H1 (cell line): ENCODE measurements at regions not wholly inside any gene's neighbourhood (a gene's known extent, or its start where the extent isn't known, plus 50 kb on each side); places are given as distances from the start of the nearest gene placed in this dataset.

Experiments used
- CTCF ChIA-PET: fragments of 300-600 bp; sonication (Branson Sonifier 250); formaldehyde crosslinking; loops from one replicate; lab custom pipeline; 2021; ENCODE audit not compliant: partially characterized antibody; lab: Charles Lee
- POLR2A ChIA-PET: fragments of 300-600 bp; sonication (Branson Sonifier 250); formaldehyde crosslinking; loops from one replicate; lab custom pipeline; 2021; ENCODE audit warnings: inconsistent platforms; ENCODE audit not compliant: partially characterized antibody; lab: Charles Lee
- DNase-seq, 2 experiments: peaks; one replicate each; pipeline versions ENCODE4 v3.0.0 to v3.0.0-alpha.2; 2010 to 2022; ENCODE audit warnings: low spot score in 2 of 2, low read depth in 1 of 2, mixed read lengths in 1 of 2
- FAIRE-seq: peaks from 2 replicates; lab custom pipeline; 2011; peaks lifted over from hg19 to GRCh38; lab: Jason Lieb, UNC
- H2AFZ ChIP-seq: 2 replicates; pipeline ENCODE4 v1.8.1; 2012; ENCODE audit warnings: low read length, inconsistent platforms
- H2AK5ac ChIP-seq: 2 replicates; pipeline ENCODE4 v1.6.1; 2013; ENCODE audit warnings: low read depth, low read length
- H2BK120ac ChIP-seq: replicated peaks from 2 replicates; pipeline ENCODE3; 2013; ENCODE audit warnings: low read depth, low read length, inconsistent platforms
- H2BK12ac ChIP-seq: 2 replicates; pipeline ENCODE4 v1.6.1; 2013; ENCODE audit warnings: low read depth, low read length
- H2BK15ac ChIP-seq: 2 replicates; pipeline ENCODE4 v1.6.1; 2013; ENCODE audit warnings: low read length
- H2BK20ac ChIP-seq: 2 replicates; pipeline ENCODE4 v1.6.1; 2013; ENCODE audit warnings: low read length
- H2BK5ac ChIP-seq: 2 replicates; pipeline ENCODE4 v1.6.1; 2013; ENCODE audit warnings: low read depth, low read length
- H3K14ac ChIP-seq: 2 replicates; pipeline ENCODE4 v1.6.1; 2013; ENCODE audit warnings: inconsistent platforms; ENCODE audit not compliant: insufficient read length
- H3K18ac ChIP-seq: 2 replicates; pipeline ENCODE4 v1.6.1; 2013; ENCODE audit warnings: low read length; ENCODE audit errors: extremely low read depth
- H3K23ac ChIP-seq: 2 replicates; pipeline ENCODE4 v1.6.1; 2013; ENCODE audit warnings: inconsistent platforms; ENCODE audit not compliant: insufficient read length
- H3K23me2 ChIP-seq: 2 replicates; pipeline ENCODE4 v1.6.1; 2013; ENCODE audit warnings: low read depth, low read length
- H3K27ac ChIP-seq: 2 replicates; pipeline ENCODE4 v1.6.1; 2011; ENCODE audit warnings: low read depth, low read length, inconsistent platforms
- H3K27me3 ChIP-seq, 4 experiments: replicated peaks in 1 of 4; 1 replicate in 1 of 4; 2 replicates in 3 of 4; pipeline versions ENCODE4 v1.6.1 to v1.8.1; 2011 to 2013; ENCODE audit warnings: low read length in 3 of 4, mild to moderate bottlenecking in 3 of 4, inconsistent platforms in 2 of 4, mixed read lengths in 2 of 4, moderate library complexity in 1 of 4; ENCODE audit not compliant: control insufficient read depth in 3 of 4, insufficient read depth in 3 of 4; ENCODE audit errors: extremely low read depth in 1 of 4
- H3K36me3 ChIP-seq, 4 experiments: 2 replicates each; pipeline versions ENCODE4 v1.6.1 to v1.8.1; 2011 to 2013; ENCODE audit warnings: mild to moderate bottlenecking in 4 of 4, low read length in 3 of 4, moderate library complexity in 2 of 4, control low read depth in 1 of 4, inconsistent platforms in 1 of 4; ENCODE audit not compliant: insufficient read depth in 4 of 4, control insufficient read depth in 2 of 4
- H3K4ac ChIP-seq: replicated peaks from 2 replicates; pipeline ENCODE3; 2013; ENCODE audit warnings: low read length, low read depth, mixed read lengths, inconsistent platforms; ENCODE audit not compliant: insufficient read length
- H3K4me1 ChIP-seq, 4 experiments: replicated peaks in 1 of 4; 1 replicate in 1 of 4; 2 replicates in 3 of 4; pipeline versions ENCODE4 v1.6.1 to v1.8.1; 2011 to 2013; ENCODE audit warnings: low read length in 3 of 4, inconsistent platforms in 2 of 4, mixed read lengths in 1 of 4; ENCODE audit not compliant: insufficient read depth in 4 of 4, control insufficient read depth in 3 of 4
- H3K4me2 ChIP-seq, 2 experiments: 2 replicates each; pipeline versions ENCODE4 v1.6.1 to v1.8.1; 2011 to 2013; ENCODE audit warnings: low read depth in 2 of 2, low read length in 2 of 2, control low read depth in 1 of 2, inconsistent platforms in 1 of 2, mild to moderate bottlenecking in 1 of 2; ENCODE audit not compliant: insufficient read depth in 1 of 2
- H3K4me3 ChIP-seq, 4 experiments: fragments of 200-600, 300-600 bp in 1 of 4; sonication (generic), shearing (Covaris generic), sonication (Bioruptor Twin) in 1 of 4; 2 replicates each; pipeline versions ENCODE4 v1.5.1 to v1.8.1; 2011 to 2016; ENCODE audit warnings: low read length in 4 of 4, low read depth in 3 of 4, control low read depth in 2 of 4, inconsistent platforms in 2 of 4, mild to moderate bottlenecking in 2 of 4, mixed read lengths in 1 of 4, moderate library complexity in 1 of 4; ENCODE audit not compliant: insufficient read depth in 2 of 4; ENCODE audit errors: extremely low read depth in 1 of 4
- H3K56ac ChIP-seq: replicated peaks from 2 replicates; pipeline ENCODE3; 2013; ENCODE audit warnings: low read depth, mild to moderate bottlenecking, mixed read lengths, low read length, inconsistent platforms; ENCODE audit not compliant: insufficient read length
- H3K79me1 ChIP-seq: 2 replicates; pipeline ENCODE4 v1.6.1; 2013; ENCODE audit warnings: low read depth, low read length, control low read depth
- H3K79me2 ChIP-seq, 2 experiments: 2 replicates each; pipeline versions ENCODE4 v1.6.1 to v1.8.1; 2012 to 2013; ENCODE audit warnings: low read length in 2 of 2, mild to moderate bottlenecking in 2 of 2, inconsistent platforms in 1 of 2; ENCODE audit not compliant: insufficient read depth in 2 of 2, control insufficient read depth in 1 of 2
- H3K9ac ChIP-seq, 4 experiments: replicated peaks in 1 of 4; 1 replicate in 1 of 4; 2 replicates in 3 of 4; pipeline versions ENCODE4 v1.6.1 to v1.8.1; 2011 to 2013; ENCODE audit warnings: low read depth in 3 of 4, low read length in 3 of 4, control low read depth in 2 of 4, mild to moderate bottlenecking in 2 of 4, moderate library complexity in 2 of 4, inconsistent platforms in 1 of 4; ENCODE audit errors: extremely low read depth in 1 of 4
- H3K9me3 ChIP-seq, 2 experiments: 2 replicates each; pipeline versions ENCODE4 v1.6.1 to v1.8.1; 2012 to 2013; ENCODE audit warnings: mild to moderate bottlenecking in 2 of 2, moderate library complexity in 2 of 2, control low read depth in 1 of 2, inconsistent platforms in 1 of 2, low read depth in 1 of 2, low read length in 1 of 2, mixed read lengths in 1 of 2; ENCODE audit not compliant: insufficient read depth in 2 of 2
- H4K20me1 ChIP-seq, 2 experiments: replicated peaks in 1 of 2; 2 replicates each; pipeline versions ENCODE3 to v1.8.1; 2011 to 2013; ENCODE audit warnings: inconsistent platforms in 2 of 2, low read length in 2 of 2, mild to moderate bottlenecking in 1 of 2; ENCODE audit not compliant: insufficient read depth in 2 of 2, control insufficient read depth in 1 of 2
- H4K5ac ChIP-seq: 2 replicates; pipeline ENCODE4 v1.6.1; 2013; ENCODE audit warnings: low read length, low read depth, mixed read lengths, inconsistent platforms; ENCODE audit not compliant: insufficient read length
- H4K8ac ChIP-seq: 2 replicates; pipeline ENCODE4 v1.8.0; 2013; ENCODE audit warnings: mild to moderate bottlenecking, moderate library complexity, low read length, inconsistent platforms; ENCODE audit not compliant: insufficient read depth; ENCODE audit errors: extremely low read depth
- H4K91ac ChIP-seq: replicated peaks from 2 replicates; pipeline ENCODE3; 2013; ENCODE audit warnings: low read length, mixed read lengths, inconsistent platforms; ENCODE audit not compliant: insufficient read length
- ATF3 ChIP-seq: IDR thresholded peaks from 2 replicates; pipeline ENCODE4 v1.6.1; 2011; ENCODE audit warnings: low read depth, mild to moderate bottlenecking, low read length; ENCODE audit not compliant: insufficient read depth
- BCL11A ChIP-seq, 2 experiments: IDR thresholded peaks; one replicate each; pipeline ENCODE4 v1.6.1; 2011; ENCODE audit warnings: low read depth in 2 of 2, low read length in 2 of 2, mild to moderate bottlenecking in 2 of 2
- CBX5 ChIP-seq: fragments of 300-800, 300-1000 bp; sonication (generic); IDR thresholded peaks from 2 replicates; pipeline ENCODE4 v1.7.1; 2016; ENCODE audit warnings: antibody characterized with exemption, low read length, low read depth
- NRF1 ChIP-seq: IDR thresholded peaks from 2 replicates; pipeline ENCODE4 v1.6.1; 2011; ENCODE audit warnings: mild to moderate bottlenecking, low read depth, low read length, improper control_type of control experiment
- POLR2A ChIP-seq, 2 experiments: IDR thresholded peaks; 1 replicate in 1 of 2; 2 replicates in 1 of 2; pipeline ENCODE4 v1.6.1; 2011; ENCODE audit warnings: low read depth in 2 of 2, low read length in 2 of 2, mild to moderate bottlenecking in 2 of 2; ENCODE audit errors: control extremely low read depth in 1 of 2
- RAD21 ChIP-seq, 2 experiments: IDR thresholded peaks in 1 of 2; conservative IDR thresholded peaks in 1 of 2; 2 replicates each; pipeline ENCODE4 v1.6.1; 2011; ENCODE audit warnings: low read depth in 2 of 2, low read length in 2 of 2, improper control_type of control experiment in 1 of 2, inconsistent platforms in 1 of 2, mild to moderate bottlenecking in 1 of 2, moderate library complexity in 1 of 2
- SIN3A ChIP-seq, 2 experiments: IDR thresholded peaks in 1 of 2; conservative IDR thresholded peaks in 1 of 2; 2 replicates each; pipeline ENCODE4 v1.6.1; 2011 to 2012; ENCODE audit warnings: low read length in 2 of 2, improper control_type of control experiment in 1 of 2, low read depth in 1 of 2, mild to moderate bottlenecking in 1 of 2
- SP2 ChIP-seq: IDR thresholded peaks from 2 replicates; pipeline ENCODE4 v1.6.1; 2012; ENCODE audit warnings: mild to moderate bottlenecking, low read length, inconsistent platforms
- WGBS, 2 experiments: shearing (Covaris generic) in 1 of 2; methylation state at CpG; one replicate each; pipeline versions ENCODE4 v1.1.6 to v1.1.7; 2013 to 2015; ENCODE audit warnings: low lambda C conversion rate in 2 of 2, mixed read lengths in 2 of 2, inconsistent platforms in 1 of 2, low coverage in 1 of 2, missing lambda C conversion rate in 1 of 2; ENCODE audit not compliant: insufficient replicate concordance in 2 of 2, insufficient coverage in 1 of 2, insufficient read length in 1 of 2; ENCODE audit errors: extremely low coverage in 1 of 2, missing lambda C conversion rate in 1 of 2; 5-methylcytosine and 5-hydroxymethylcytosine counted together
- TF ChIP-seq, protein P1 (sequence below): IDR thresholded peaks from 2 replicates; pipeline ENCODE4 v1.6.1; 2012; ENCODE audit warnings: inconsistent platforms

- Histone ChIP-seq H3K27ac (no peak overlapping the region), H2AFZ (no peak overlapping the region), H3K4ac (no peak overlapping the region), H2BK5ac (no peak overlapping the region), H3K23ac (no peak overlapping the region), H2BK15ac (no peak overlapping the region), H2BK20ac (no peak overlapping the region), H3K9ac (no peak overlapping the region), H3K9me3 (no peaks in the 10 kb centered on the region), H3K36me3 (no peaks in the 10 kb centered on the region), H4K8ac (no peak overlapping the region), H4K91ac (no peak overlapping the region), H3K27me3 (no peaks in the 10 kb centered on the region), H3K14ac (no peak overlapping the region), H3K4me3 (no peak overlapping the region), H2BK12ac (no peak overlapping the region), H3K56ac (no peak overlapping the region), H3K4me1 (peaks cover 0 to 3% (median 0%) of the 10 kb centered on the region in 4 experiments; a peak in 2 of 7 replicates), H2BK120ac (no peak overlapping the region), H3K79me2 (no peaks in the 10 kb centered on the region), H4K20me1 (no peaks in the 10 kb centered on the region), H3K18ac (no peak overlapping the region), H2AK5ac (no peak overlapping the region), H3K79me1 (no peaks in the 10 kb centered on the region), H3K23me2 (no peaks in the 10 kb centered on the region), H3K4me2 (no peak overlapping the region), H4K5ac (no peak overlapping the region)
- DNase-seq (no peak), FAIRE-seq (no peak)
- POLR2A ChIA-PET: no interaction called here
- WGBS, 2 experiments: 0% methylated on average over 1 of the region's 1 CpG; no CpG with 5 or more reads in 1 of the 2 experiments
- CTCF ChIA-PET: interaction anchor here (1.1 kb wide), 1 partner anchor 657 kb away, joined by 3 read pairs; no protein-coding TSS in a partner anchor
- TF ChIP-seq NRF1: no peak
- TF ChIP-seq, protein P1, sequence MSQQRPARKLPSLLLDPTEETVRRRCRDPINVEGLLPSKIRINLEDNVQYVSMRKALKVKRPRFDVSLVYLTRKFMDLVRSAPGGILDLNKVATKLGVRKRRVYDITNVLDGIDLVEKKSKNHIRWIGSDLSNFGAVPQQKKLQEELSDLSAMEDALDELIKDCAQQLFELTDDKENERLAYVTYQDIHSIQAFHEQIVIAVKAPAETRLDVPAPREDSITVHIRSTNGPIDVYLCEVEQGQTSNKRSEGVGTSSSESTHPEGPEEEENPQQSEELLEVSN: no peak
- no peak for TF ChIP-seq RAD21 (IDR thresholded peaks at IDR 0.05 in 1 of 2, conservative IDR thresholded peaks at IDR 0.05 in 1 of 2; ENCODE audit: low read depth in 2 of 2, low read length in 2 of 2)
- no peak for TF ChIP-seq SIN3A (conservative IDR thresholded peaks at IDR 0.05 in 1 of 2, IDR thresholded peaks at IDR 0.05 in 1 of 2; ENCODE audit: low read depth in 1 of 2, low read length in 2 of 2)
- TF ChIP-seq SP2: no peak
- no peak for TF ChIP-seq CBX5
- no peak for TF ChIP-seq POLR2A (IDR thresholded peaks at IDR 0.05; ENCODE audit: control extremely low read depth in 1 of 2, low read depth in 2 of 2, low read length in 2 of 2)
- no peak for TF ChIP-seq BCL11A (IDR thresholded peaks at IDR 0.05; ENCODE audit: low read depth in 2 of 2, low read length in 2 of 2)
- TF ChIP-seq ATF3: no peak
Measured at GRCh38 chr4:28226962-28227361, 1366.3 kb downstream of the STIM2 start.
